ENCODE measurements at regions not wholly inside any gene's neighbourhood (a gene's known extent, or its start where the extent isn't known, plus 50 kb on each side); places are given as distances from the start of the nearest gene placed in this dataset.
"Not testable (repeated sequence)": the region's sequence is repeated elsewhere in the genome, so short reads cannot be mapped to it uniquely, and the experiment has no call there.

DNA sequence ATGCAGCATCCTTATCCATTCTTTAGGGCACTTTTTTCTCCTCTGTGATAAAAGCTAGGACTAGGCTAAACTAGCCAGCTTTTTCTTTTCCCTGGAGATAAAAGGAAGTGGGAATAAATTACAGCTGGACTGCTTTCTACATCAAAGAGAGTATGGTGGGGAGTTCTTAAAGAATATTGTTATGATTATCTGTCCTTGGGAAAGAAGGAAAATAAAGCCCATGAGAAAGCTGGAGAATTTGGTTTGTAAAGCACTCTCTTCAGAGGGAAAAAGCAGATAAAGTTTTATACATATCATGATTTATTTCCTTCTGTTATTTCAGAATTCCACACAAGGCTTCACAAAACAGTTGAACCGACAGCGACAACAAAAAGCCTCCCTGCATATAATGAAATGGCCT, 923.0 kb downstream of the DIPK2A start:
- DNase-seq (ENCODE audit: low spot score): no peak
- no peak for FAIRE-seq

DNA sequence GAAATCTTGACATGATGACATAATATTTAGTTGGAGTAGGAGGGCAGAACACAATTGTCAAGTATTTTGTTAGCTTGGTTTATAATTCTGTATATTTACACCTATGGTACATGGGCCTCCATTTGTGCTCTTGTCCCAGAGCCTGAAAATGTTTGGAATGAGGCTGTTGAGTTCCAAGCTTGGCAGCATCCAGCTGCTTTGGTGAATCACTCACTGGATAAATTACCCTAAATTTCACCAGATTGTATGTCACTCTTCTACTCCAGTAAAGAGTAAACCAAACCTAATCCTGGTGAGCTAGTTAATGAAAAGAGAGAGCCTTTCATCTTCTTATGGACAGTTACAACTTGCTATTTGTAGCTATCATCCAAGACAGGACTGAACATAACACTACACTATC, 928.7 kb downstream of the DIPK2A start:
- no peak for DNase-seq (ENCODE audit: low spot score)
- FAIRE-seq: no peak

DNA sequence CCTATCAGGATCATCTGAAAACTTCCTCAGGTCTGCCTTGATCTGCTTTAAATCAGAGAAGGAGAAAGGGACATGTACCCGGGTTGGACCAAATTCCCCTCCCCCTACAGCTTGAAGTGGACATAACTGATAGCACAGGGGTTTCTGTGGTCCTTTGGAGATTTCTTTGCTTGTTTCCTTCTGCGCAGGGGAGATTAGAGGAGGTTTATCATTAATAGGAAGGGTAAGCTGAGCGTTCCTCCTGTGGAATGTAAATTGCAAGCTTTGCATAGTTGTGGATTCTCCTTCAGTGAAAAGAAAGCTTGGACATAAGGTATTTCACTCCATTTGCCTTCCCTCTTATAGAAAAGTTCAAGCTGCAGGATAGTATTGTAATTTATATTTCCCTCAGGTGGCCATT, 936.0 kb downstream of the DIPK2A start:
- not testable (repeated sequence) for DNase-seq (ENCODE audit: low spot score); FAIRE-seq

DNA sequence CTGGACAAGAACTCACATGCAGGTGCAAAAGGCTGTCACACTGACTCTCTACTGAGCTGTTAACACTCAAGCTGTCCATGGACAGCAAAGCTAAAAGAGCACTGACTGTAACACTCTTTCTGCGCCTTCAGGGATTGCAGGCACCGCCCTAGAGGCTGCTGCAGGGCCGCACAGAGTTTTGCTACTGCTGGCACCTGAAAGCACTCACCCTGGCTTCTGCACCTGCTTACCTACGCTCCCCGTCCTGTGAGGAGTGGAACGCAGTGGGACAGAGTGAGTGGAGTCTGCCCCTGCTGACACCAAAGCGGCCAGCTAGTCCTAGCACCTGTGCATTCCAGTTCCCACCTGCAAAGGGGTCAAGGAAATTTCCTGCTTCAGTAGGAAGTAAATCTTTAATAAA, 941.3 kb downstream of the DIPK2A start:
- no peak for DNase-seq (ENCODE audit: low spot score)

DNA sequence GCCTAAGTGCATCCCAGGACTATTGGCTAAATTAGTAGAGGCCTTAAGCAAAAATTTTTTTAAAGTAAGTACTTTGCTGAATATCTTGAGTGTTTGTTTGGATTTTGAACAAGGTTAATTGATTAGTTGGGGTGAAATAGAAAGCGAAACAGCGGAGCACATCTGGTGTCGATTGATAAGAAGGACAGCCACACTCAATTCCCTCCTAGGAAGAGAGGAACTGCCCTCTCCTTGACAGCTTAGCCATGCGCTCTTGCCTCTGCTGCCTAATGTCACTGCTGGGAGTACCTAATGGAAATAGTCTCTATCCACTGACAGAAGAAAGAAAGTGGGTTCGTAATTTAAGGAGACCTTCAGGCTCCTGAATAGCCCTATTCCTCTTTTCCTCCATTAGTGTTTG, 943.6 kb downstream of the DIPK2A start:
- FAIRE-seq (no peak), DNase-seq (ENCODE audit: low spot score) (no peak)

More for the DNA sequence above, 941.3 kb downstream of the DIPK2A start:
- no peak for FAIRE-seq

DNA sequence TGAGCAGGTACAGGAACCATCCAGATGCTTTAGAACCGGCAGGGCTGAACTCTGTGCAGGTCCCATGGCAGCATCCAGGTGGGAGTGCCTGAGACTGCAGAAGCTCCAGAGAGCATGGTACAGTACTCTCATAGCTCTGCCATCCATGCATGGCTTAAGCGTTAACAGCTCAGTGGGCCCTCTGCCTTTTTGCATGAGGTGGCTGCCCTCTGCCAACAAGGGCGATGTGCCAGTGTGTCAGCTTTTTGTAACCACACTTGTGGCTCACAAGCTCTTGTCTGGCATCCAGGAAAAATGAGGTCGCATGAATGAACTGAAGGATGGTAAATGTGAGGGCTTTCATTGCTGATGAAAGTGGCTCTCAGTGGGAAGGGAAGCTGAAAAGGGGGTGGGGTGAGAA, 950.1 kb downstream of the DIPK2A start:
- FAIRE-seq (no peak), DNase-seq (ENCODE audit: low spot score) (no peak)

DNA sequence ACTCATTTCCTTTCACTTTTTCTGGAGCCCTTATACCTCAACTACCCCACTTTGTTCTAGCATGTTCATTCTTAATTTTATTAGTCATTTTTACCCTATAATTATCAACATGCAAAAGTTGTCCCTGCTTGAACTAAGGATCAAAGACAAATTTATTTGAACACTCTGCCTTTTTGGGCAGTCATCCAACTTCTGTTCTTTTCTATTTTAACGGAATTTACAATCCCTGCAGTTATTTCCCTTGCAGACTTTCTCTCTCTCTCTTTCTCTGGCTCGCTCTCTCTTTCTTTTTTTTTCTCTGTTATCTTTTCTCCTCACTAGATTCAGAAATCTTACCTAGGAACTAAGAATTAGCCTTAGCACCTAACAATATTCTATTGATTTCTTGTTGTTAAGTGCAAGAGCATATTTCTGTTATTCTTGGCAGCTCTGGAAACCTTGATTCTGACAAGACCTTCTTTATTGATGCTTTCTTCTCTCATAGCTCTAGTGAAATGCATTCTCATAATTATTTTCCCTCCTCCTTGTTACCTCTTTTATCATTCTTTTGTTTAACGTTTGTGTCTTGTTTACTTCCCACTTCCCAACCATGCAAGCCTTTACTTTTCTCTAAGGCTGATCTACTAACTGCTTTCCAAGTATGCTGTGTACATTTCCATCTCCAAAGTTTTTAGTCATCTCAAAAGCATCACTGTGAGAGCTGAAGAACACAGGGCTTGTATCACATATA, 951.6 kb downstream of the DIPK2A start:
- DNase-seq (ENCODE audit: low spot score): no peak

DNA sequence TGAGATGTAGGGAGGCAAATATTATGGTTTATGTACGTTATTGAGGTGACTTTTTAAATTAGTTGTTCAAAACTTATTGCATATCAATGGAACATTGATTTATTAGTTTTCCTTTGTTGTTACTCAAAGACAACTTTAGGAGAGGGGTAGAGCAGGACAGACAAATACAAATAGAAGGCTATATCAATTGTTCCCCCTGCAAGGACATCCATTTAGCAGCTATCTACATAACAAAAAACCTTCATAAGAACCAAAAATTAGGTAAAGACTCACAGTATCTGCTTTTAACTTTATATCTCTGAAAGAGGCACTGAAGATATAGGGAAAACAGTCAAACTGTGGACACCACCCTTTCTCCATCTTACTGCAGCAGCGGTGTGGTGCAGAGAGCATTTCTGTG, 958.8 kb downstream of the DIPK2A start:
- DNase-seq (ENCODE audit: low spot score) (no peak), FAIRE-seq (no peak)

More for the DNA sequence above, 951.6 kb downstream of the DIPK2A start:
- no peak for FAIRE-seq

DNA sequence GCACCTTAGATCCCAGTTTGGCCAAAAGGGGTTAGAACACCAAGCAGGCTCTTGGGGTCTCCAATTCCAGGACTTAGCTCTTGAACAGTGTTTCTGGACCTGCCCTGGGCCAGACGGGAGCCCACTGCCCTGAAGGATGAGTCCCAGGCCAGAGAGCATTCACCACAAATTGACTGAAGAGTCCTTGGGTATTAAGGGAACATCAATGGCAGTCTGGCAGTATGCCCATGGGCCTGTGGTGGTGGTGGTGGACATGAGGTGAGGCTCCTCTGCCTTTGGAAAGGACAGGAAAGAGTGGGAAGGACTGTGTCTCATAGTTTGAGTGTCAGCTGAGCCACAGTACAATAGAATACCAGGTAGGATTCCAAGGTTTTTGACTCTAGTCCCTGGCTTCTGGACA, 960.0 kb downstream of the DIPK2A start:
- FAIRE-seq: no peak
- DNase-seq (ENCODE audit: low spot score): no peak

DNA sequence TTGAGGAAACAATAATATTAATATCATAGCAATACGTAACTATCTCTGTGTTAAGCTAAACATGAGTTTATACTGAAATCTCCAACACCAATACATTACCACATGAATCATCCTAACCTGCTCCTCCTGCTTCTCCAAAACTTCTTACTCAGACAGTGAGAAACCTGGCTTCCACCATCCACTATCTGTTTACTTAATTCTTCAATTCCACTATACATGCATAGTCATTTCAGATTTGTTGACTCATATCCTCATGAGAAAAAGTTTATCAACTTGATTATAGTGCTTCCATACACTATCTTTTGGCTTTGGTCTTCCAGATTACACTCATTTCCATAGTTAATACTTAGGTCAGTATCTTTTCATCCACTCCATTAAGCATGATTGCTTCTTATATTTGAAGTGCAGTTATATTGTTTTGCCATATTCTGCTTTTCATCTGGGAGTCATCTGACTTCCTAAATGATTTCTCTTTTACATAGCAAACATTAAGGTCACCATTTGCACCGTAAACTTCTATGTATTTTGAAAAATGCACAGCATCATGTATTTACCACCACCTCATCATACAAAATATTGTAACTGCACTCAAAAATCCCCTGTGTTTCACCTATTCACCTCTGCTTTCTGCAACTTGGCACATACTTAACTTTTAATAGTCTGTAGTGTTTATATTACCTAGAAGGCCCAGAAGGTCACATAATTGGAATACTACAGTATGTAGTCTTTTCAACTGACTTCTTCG, 970.6 kb downstream of the DIPK2A start:
- no peak for FAIRE-seq
- DNase-seq (ENCODE audit: low spot score): no peak

DNA sequence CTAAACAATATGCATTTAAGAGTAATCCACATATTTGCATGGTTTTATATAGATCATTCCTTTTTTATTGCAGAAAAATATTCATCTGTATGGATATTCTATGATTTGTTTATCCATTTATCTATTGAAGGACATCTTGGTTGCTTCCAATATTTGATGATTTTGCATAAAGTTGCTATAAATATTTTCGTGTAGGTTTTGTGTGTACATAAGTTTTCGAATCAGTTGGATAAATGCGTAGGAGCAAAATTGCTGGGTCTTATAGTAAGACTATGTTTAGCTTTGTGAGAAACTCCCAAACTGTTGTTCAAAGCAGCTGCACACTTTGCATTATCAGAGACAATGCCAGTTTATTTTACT, 971.2 kb downstream of the DIPK2A start:
- DNase-seq (ENCODE audit: low spot score) (no peak), FAIRE-seq (no peak)

DNA sequence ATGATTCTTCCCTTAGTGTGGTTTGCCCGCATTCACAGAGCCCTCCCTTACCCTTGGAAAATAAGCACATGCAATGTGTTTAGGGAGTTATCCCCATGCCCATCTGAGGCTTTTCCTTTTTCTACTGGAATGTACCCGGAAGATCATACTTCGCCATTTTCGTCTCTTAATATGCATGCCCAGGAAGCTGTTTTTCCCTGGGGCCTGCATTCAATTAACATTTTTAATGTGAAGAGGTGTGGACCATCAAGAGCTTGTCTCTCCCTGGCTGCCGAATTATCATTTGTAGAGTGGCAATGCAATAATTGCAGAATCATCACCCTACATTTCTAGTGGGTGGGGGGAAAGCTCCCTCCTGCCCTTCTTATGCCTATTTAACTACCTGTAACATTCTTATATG, 976.3 kb downstream of the DIPK2A start:
- DNase-seq (ENCODE audit: low spot score) (no peak), FAIRE-seq (no peak)

DNA sequence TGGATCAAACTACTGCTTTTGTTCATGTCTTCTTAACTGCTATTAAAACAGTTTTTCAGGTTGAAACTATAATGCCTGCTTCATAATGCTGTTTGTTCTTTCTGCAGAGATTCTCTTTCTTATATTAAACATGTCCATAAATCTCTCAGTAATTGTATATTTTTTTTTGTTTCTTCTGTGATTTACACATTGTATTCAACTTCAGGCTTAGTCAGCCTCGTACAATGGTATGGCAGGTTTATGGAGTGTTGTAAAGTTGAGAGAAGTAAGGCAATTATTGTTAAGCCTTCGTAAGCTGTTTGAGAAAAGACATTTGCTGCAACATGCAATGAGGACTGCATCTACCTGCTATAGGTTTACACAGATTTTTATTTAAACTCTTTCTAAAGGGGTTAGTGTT, 977.1 kb downstream of the DIPK2A start:
- no peak for DNase-seq (ENCODE audit: low spot score)
- no peak for FAIRE-seq

DNA sequence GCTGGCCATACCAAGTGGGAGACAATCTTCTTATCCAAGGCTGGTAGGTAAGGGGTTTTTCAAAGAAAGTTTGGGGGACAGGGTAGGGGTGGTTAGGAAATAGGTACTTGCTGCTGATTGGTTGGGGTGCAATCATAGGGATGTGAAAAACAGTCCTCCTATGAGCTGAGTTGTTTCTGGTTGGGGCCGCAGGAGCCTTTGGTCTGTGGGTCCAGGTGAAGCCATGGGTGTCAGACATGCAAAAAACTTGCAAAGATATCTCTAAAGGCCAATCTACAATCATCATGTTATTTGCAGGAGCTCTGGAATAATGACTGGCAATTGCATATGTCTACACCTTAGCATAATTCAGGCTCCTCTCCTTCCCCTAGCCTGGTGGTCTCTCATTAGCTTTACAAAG, 982.3 kb downstream of the DIPK2A start:
- FAIRE-seq: no peak
- no peak for DNase-seq (ENCODE audit: low spot score)

DNA sequence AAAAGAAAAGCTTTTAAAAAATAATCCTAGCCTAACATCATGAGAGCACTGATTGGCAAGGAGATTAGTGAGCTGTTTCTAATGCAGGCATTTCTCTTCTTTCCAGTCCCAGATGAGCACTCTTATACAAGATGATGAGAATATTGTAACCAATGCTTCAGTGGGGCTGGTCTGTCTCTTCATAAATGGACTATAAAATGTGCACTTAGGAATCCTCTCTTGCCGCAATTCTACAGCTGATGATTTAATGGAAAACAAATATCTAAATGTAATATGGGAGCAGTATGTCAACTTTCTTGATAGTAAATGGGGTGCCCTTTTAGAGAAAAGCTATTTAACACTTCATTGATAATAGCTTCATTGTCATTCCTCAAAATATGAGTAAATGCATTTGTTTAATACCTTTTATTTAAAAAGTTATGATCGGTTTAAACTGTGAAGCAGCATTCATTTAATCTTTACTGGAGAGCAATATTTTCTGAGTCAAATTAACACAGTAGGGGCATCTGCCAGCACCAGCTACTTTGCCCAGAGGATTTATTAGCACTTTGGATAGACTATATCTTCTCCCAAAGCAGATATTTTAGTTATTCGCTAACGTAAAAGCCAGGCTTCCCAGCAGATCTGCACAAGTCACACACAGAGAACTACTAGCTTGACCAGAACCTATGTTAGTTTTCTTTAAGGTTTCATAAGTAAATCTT, 985.9 kb downstream of the DIPK2A start:
- no peak for FAIRE-seq
- DNase-seq (ENCODE audit: low spot score): no peak

DNA sequence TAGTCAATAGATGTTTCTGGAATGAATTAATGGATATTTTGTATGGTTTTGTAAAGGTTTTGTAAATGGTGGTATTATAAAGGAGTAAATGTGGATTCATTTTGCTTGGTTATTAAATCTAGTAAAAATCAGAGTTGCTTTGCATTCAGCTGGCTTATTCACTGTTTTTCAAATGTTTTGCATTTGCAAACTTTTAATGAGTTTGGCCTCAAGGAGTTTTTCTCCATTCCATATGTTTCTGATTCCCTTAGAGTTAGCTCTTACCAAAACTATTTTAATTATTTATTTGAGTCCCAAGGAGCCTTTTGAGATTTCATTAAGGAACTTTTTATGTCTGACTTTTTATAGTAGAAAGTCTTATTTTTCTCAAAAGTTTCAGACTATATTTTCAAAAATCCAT, 992.2 kb downstream of the DIPK2A start:
- FAIRE-seq: no peak
- no peak for DNase-seq (ENCODE audit: low spot score)

DNA sequence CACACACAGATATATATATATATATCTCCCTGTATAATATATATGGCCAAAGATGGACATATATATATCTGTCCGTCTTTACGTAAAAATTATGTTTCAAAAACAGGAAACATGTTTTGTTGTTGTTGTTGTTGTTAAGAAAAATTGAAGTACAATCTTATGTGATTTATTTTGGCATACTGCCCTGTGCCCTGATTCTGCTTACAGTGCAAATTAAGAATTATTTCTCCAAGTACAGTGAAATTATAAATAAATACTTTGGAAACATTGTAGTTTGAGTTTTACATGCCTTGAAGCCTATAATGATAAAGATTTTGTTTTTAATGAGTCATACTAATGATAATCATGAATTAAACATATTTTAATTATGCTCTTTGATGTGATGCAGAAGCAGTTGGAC, 994.9 kb downstream of the DIPK2A start:
- FAIRE-seq (no peak), DNase-seq (ENCODE audit: low spot score) (no peak)

DNA sequence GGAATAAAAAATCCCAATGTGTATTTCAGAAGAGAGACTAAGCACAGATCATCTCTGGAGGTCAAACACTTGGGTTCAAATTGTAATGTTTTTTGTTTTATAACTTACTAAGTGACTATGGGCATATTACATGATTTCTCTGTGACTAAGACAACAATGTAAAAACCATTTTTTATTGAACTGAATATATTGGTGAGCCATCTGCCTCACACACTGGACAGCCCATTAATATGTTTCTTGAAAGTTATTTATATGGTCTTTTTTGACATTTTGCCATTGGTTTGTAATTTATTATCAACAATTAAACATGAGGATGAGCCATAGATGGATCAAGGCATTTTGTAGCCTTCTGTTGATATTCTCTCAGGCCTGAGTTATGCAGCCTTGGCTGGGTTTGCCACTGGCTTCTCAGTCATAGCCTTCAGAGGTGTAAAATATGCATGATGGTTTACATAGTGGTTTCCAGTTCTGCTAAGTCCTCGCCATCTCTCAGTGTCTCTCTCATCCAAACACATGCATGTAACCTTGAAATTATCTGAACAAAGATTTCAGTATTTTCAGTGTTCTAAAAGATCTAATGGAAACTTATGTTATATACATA, 997.2 kb downstream of the DIPK2A start:
- FAIRE-seq: no peak

DNA sequence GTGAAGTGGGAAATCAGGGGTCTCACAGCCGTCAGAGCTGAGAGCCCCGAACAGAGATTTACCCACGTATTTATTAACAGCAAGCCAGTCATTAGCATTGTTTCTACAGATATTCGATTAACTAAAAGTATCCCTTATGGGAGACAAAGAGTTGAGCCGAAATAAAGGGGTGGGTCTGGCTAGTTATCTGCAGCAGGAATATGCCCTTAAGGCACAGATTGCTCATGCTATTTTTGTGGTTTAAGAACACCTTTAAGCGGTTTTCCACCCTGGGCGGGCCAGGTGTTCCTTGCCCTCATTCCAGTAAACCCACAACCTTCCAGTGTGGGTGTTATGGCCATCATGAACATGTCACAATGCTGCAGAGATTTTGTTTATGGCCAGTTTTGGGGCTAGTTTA, 1012.9 kb downstream of the DIPK2A start:
- not testable (repeated sequence) for FAIRE-seq; DNase-seq (ENCODE audit: low spot score)

More for the DNA sequence above, 997.2 kb downstream of the DIPK2A start:
- DNase-seq (ENCODE audit: low spot score): no peak

DNA sequence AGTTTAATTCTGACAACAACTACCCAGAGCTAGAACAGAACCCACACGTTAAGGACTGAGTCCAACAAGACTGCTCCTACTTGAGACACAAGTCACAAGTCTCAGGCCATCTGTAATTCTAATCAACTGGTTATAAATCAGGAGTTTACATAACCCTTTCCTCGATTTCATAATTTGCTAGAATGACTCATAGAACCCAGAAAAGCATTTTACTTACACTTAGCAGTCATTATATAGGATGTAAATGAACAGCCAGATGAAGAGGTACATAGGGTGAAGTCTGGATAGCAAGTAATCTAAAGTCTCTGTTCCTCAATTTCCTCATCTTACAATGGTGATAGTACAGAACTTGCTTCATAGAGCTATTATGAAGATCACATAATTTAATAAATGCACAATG, 1018.2 kb downstream of the DIPK2A start:
- DNase-seq (ENCODE audit: low spot score) (no peak), FAIRE-seq (no peak)

DNA sequence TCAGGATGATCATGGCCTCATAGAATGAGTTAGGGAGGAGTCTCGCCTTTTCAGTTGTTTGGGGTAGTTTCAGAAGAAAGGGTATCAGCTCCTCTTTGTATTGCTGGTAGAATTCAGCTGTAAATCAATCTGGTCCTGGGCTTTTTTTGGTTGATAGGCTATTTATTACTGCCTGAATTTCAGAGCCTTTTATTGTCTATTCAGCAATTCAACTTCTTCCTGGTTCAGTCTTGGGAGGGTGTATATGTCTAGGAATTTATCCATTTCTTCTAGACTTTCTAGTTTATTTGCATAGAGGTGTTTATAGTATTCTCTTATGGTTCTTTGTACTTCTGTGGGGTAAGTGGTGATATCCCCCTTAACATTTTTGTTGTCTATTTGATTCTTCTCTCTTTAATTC, 1024.2 kb downstream of the DIPK2A start:
- DNase-seq (ENCODE audit: low spot score) (no peak), FAIRE-seq (no peak)

DNA sequence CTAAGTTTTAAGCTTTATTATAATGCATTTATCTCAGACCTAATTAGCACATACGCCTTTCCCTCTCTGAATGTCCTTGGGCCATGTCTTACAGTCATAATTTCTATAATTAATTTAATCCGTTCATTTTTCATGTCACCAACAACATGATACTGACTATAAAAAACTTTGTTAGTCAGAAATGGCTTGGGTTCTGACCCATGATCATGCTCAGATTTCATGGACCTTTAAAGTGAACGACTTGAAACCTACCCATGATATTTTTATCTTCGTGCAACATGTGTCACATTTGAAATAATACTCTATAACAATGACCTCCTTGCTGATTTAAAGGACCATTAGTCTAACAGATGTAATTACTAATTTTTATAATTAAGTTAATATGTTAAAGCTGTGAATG, 1033.8 kb downstream of the DIPK2A start:
- FAIRE-seq (no peak), DNase-seq (ENCODE audit: low spot score) (no peak)

Data from RCC 7860 (cell line).